ENCODE measurements at regions not wholly inside any gene's neighbourhood (a gene's known extent, or its start where the extent isn't known, plus 50 kb on each side); places are given as distances from the start of the nearest gene placed in this dataset.

DNA sequence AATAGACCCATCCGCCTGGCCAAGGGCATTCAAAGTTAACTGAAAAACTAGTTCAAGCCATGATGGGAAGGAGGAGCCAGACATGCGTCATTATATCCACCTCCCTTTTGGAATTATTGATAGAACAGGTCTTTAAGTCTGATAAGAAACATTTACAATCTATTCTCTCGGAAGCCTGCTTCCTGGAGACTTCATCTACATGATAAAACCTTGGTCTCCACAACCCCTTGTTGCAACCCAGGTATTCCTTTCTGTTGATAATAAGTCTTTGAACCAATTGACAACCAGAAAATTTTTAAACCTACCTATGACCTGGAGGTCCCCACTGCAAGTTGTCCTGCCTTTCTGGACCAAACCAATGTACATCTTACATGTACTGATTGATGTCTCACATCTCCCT lies 451.3 kb downstream of the NAF1 start:
- no peak overlapping the region for H3K27ac Mint-ChIP-seq (ENCODE audit: unreplicated experiment)
- no peaks in the 10 kb centered on the region for H3K36me3 Mint-ChIP-seq (ENCODE audit: unreplicated experiment)
- TF ChIP-seq, protein P1, sequence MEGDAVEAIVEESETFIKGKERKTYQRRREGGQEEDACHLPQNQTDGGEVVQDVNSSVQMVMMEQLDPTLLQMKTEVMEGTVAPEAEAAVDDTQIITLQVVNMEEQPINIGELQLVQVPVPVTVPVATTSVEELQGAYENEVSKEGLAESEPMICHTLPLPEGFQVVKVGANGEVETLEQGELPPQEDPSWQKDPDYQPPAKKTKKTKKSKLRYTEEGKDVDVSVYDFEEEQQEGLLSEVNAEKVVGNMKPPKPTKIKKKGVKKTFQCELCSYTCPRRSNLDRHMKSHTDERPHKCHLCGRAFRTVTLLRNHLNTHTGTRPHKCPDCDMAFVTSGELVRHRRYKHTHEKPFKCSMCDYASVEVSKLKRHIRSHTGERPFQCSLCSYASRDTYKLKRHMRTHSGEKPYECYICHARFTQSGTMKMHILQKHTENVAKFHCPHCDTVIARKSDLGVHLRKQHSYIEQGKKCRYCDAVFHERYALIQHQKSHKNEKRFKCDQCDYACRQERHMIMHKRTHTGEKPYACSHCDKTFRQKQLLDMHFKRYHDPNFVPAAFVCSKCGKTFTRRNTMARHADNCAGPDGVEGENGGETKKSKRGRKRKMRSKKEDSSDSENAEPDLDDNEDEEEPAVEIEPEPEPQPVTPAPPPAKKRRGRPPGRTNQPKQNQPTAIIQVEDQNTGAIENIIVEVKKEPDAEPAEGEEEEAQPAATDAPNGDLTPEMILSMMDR (IDR thresholded peaks at IDR 0.05) = no peak
- H3K27me3 Mint-ChIP-seq (ENCODE audit: unreplicated experiment) = peaks cover 16% of the 10 kb centered on the region
- H3K4me1 Mint-ChIP-seq (ENCODE audit: unreplicated experiment) = no peaks in the 10 kb centered on the region
- no peak for DNase-seq (ENCODE audit: extremely low spot score, unreplicated experiment)
- no peaks in the 10 kb centered on the region for H3K9me3 Mint-ChIP-seq (ENCODE audit: unreplicated experiment)
- no peak overlapping the region for H3K4me3 Mint-ChIP-seq (ENCODE audit: unreplicated experiment)

DNA sequence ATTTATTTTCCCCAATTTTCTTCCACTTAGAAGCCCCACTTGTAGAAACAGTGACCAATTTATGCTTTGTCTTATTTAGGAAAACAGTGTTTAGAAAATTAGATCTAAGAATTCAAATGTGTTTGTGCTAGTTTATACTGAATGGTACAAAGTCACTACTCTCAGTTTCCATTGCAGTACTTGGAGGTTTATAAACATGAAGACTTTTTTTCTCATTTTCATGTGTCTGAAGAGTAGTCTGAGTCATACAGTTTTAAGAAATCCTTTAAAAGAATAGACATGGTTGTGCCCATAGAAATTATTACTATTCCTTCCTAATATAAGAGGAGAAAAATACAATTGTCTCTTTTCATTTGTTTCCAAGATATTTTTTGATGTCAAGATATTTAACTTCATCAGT lies 458.7 kb downstream of the NAF1 start:
- H3K9me3 Mint-ChIP-seq (ENCODE audit: unreplicated experiment) = no peaks in the 10 kb centered on the region
- H3K27ac Mint-ChIP-seq (ENCODE audit: unreplicated experiment) = no peak overlapping the region
- H3K4me3 Mint-ChIP-seq (ENCODE audit: unreplicated experiment) = no peak overlapping the region
- no peaks in the 10 kb centered on the region for H3K36me3 Mint-ChIP-seq (ENCODE audit: unreplicated experiment)
- TF ChIP-seq, protein P1 (IDR thresholded peaks at IDR 0.05) = no peak
- peaks cover 5% of the 10 kb centered on the region for H3K4me1 Mint-ChIP-seq (ENCODE audit: unreplicated experiment)
- DNase-seq (ENCODE audit: extremely low spot score, unreplicated experiment) = no peak
- H3K27me3 Mint-ChIP-seq (ENCODE audit: unreplicated experiment) = peaks cover 7% of the 10 kb centered on the region

DNA sequence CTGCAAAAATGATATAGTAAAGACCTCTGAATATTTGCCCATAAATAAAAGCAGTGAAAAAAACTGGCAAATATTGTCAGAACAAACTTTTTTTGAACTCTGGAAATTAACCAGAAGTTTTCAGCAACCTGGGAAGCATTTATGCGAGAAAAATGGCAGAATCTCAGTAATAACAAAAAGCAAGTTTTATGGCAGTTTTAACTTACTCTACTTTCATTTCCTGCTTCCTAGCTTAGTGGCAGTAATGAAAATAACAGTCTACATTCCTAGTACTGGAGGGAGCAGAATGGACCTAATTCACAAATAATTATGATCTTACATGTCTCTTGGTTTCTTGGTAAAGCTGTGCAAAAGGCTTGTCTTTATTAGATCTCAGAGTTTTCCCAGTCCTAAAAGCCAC lies 460.1 kb downstream of the NAF1 start:
- Mint-ChIP-seq H3K27me3 (ENCODE audit: unreplicated experiment) (peaks cover 9% of the 10 kb centered on the region), H3K27ac (ENCODE audit: unreplicated experiment) (no peak overlapping the region), H3K4me1 (ENCODE audit: unreplicated experiment) (peaks cover 9% of the 10 kb centered on the region), H3K4me3 (ENCODE audit: unreplicated experiment) (no peak overlapping the region), H3K9me3 (ENCODE audit: unreplicated experiment) (no peaks in the 10 kb centered on the region), H3K36me3 (ENCODE audit: unreplicated experiment) (no peaks in the 10 kb centered on the region)
- TF ChIP-seq, protein P1 (IDR thresholded peaks at IDR 0.05) = no peak
- no peak for DNase-seq (ENCODE audit: extremely low spot score, unreplicated experiment)

DNA sequence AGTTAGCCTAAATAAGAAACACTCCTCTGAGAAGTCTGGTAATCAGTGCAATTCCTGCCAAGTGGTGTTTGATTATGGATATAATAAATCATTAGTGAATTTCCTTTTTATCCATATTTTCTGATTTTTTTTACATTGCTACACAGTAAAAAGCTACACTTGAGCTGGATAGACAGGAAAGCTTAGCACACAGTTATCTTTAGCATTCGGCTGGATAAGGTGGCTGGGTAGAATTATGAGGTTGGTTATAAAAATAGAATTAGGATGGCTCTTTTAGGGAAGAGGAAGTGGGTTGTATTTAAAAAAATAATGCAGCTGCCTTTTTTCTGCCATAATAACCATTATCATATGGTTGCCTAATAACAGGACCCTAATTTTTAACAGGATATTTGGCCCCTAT lies 460.6 kb downstream of the NAF1 start:
- H3K4me1 Mint-ChIP-seq (ENCODE audit: unreplicated experiment) = peaks cover 12% of the 10 kb centered on the region
- TF ChIP-seq, protein P1 (IDR thresholded peaks at IDR 0.05) = no peak
- no peaks in the 10 kb centered on the region for H3K9me3 Mint-ChIP-seq (ENCODE audit: unreplicated experiment)

DNA sequence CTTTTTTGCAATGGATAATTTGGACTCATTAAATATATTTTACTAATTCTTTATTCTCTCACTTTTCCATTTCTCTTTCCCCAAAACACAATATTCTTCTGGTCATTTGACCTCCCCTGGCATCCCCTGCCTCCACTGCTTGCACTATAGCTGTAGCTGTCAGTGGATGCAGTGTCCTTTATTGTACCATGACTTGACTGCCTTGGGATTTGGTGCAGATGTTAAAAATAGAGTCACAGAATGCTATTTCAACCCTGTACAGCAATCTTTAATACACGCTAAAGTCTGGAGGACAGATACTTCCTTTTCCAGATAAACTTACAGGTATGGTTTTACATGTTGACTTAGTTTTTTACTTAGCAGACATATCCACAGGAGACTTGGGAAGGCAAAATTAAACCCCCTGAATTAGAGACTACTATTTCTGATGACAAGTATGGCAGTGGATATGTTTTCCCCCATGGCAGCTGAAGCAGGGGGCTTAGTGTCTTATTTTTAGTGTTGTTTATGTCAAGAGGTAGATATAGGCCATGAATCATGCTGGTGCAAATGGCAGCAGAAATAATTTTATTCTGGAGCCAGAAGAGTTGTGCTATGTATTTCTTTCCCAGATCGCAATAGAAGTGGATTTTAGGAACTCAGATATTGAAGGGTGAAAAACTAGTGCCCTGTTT lies 461.4 kb downstream of the NAF1 start:
- no peaks in the 10 kb centered on the region for H3K36me3 Mint-ChIP-seq (ENCODE audit: unreplicated experiment)

More for the DNA sequence above, 460.6 kb downstream of the NAF1 start:
- Mint-ChIP-seq H3K27ac (ENCODE audit: unreplicated experiment) (no peak overlapping the region), H3K36me3 (ENCODE audit: unreplicated experiment) (no peaks in the 10 kb centered on the region), H3K27me3 (ENCODE audit: unreplicated experiment) (peaks cover 9% of the 10 kb centered on the region), H3K4me3 (ENCODE audit: unreplicated experiment) (no peak overlapping the region)
- no peak for DNase-seq (ENCODE audit: extremely low spot score, unreplicated experiment)

More for the DNA sequence above, 461.4 kb downstream of the NAF1 start:
- no peak overlapping the region for H3K4me3 Mint-ChIP-seq (ENCODE audit: unreplicated experiment)
- H3K27me3 Mint-ChIP-seq (ENCODE audit: unreplicated experiment) = peaks cover 9% of the 10 kb centered on the region
- no peaks in the 10 kb centered on the region for H3K9me3 Mint-ChIP-seq (ENCODE audit: unreplicated experiment)
- TF ChIP-seq, protein P1 (IDR thresholded peaks at IDR 0.05) = no peak
- H3K4me1 Mint-ChIP-seq (ENCODE audit: unreplicated experiment) = peaks cover 12% of the 10 kb centered on the region
- no peak overlapping the region for H3K27ac Mint-ChIP-seq (ENCODE audit: unreplicated experiment)
- no peak for DNase-seq (ENCODE audit: extremely low spot score, unreplicated experiment)

All from osteocyte (in vitro differentiated cells).